Psoas muscle (tissue), 7 donors: ENCODE measurements at regions not wholly inside any gene's neighbourhood (a gene's known extent, or its start where the extent isn't known, plus 50 kb on each side); places are given as distances from the start of the nearest gene placed in this dataset.

ENCODE experiments used
- ATAC-seq, 4 donors: fragments of 200-7000 bp; cut with Tn5 transposase; one replicate each; pipeline ENCODE4 v1.9.1; 2020; ENCODE audit warnings: moderate library complexity in 3 of 4, mild to moderate bottlenecking in 2 of 4
- DNase-seq, 2 donors: peaks; one replicate each; pipeline ENCODE4 v3.0.0-alpha.2; 2020
- H3K27ac ChIP-seq: fragments of 200-600 bp; one replicate; pipeline ENCODE4 v1.8.0; 2022
- H3K27me3 ChIP-seq, 3 donors: fragments of 200-600 bp in 1 of 3; one replicate each; pipeline versions ENCODE4 v1.6.1 to v1.8.0; 2013 to 2022; ENCODE audit warnings: low read length in 2 of 3, mild to moderate bottlenecking in 2 of 3, moderate library complexity in 1 of 3; ENCODE audit not compliant: insufficient read depth in 3 of 3
- H3K36me3 ChIP-seq, 2 donors: fragments of 200-600 bp in 1 of 2; one replicate each; pipeline versions ENCODE4 v1.6.1 to v1.8.0; 2013 to 2022; ENCODE audit warnings: low read depth in 1 of 2, mild to moderate bottlenecking in 1 of 2, moderate library complexity in 1 of 2; ENCODE audit not compliant: insufficient read depth in 1 of 2
- H3K4me1 ChIP-seq: fragments of 200-600 bp; one replicate; pipeline ENCODE4 v1.8.0; 2022
- H3K4me3 ChIP-seq: fragments of 200-600 bp; one replicate; pipeline ENCODE4 v1.8.0; 2022; ENCODE audit warnings: mild to moderate bottlenecking
- H3K9me3 ChIP-seq: fragments of 200-600 bp; one replicate; pipeline ENCODE4 v1.8.0; 2022
- WGBS, 3 donors: extraction: QIAGEN DNeasy Blood & Tissue Kit; methylation state at CpG; one replicate each; pipeline versions ENCODE4 v1.1.6 to v1.1.7; 2013; 5-methylcytosine and 5-hydroxymethylcytosine counted together
- intact Hi-C, 2 donors: fragments of 100-400 bp; cut with DNase I; formaldehyde crosslinking; loops; one replicate each; pipeline versions ENCODE4 v1.11.0 to v1.14.2; 2022
- TF ChIP-seq, protein P1 (sequence below): fragments of 200-600 bp; IDR thresholded peaks from one replicate; pipeline ENCODE4 v1.8.0; 2022; ENCODE audit warnings: antibody characterized with exemption
- donor health status: healthy with polysubstance abuse.
- donor health status: DM: no; HTN: no; CAD: no; lungs with moderate emphysema.
- donor health status: Bipolar disorder and iron deficiency.
- donor health status: healthy.
- donor health status: DM: yes; HTN: yes; CAD: no.
- donor health status: DM: no; HTN: no; CAD: no.
- donor health status: DM: yes; HTN: yes; CAD: no.

DNA sequence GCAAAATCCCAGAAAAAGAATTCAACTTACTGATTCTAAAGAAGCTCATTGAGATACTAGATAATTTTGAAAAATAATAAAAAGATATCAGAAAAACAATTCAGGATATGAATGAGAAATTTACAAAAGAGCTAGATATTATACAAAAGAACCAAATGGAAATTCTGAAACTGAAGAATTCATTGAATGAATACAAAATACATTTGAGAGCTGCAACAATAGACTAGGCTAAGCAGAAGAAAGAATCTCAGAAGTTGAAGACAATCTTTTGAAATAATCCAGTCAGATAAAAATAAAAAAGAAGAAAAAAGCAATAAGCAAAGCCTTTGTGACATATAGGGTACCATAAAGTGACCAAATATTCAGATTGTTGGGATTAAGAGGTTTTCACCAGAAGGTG is 206.0 kb downstream of the CD109 start:
- ATAC-seq (no peak), DNase-seq (no peak)
- no peaks in the 10 kb centered on the region for H3K36me3 ChIP-seq
- H3K9me3 ChIP-seq = no peaks in the 10 kb centered on the region
- TF ChIP-seq, protein P1, sequence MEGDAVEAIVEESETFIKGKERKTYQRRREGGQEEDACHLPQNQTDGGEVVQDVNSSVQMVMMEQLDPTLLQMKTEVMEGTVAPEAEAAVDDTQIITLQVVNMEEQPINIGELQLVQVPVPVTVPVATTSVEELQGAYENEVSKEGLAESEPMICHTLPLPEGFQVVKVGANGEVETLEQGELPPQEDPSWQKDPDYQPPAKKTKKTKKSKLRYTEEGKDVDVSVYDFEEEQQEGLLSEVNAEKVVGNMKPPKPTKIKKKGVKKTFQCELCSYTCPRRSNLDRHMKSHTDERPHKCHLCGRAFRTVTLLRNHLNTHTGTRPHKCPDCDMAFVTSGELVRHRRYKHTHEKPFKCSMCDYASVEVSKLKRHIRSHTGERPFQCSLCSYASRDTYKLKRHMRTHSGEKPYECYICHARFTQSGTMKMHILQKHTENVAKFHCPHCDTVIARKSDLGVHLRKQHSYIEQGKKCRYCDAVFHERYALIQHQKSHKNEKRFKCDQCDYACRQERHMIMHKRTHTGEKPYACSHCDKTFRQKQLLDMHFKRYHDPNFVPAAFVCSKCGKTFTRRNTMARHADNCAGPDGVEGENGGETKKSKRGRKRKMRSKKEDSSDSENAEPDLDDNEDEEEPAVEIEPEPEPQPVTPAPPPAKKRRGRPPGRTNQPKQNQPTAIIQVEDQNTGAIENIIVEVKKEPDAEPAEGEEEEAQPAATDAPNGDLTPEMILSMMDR = no peak
- H3K27ac ChIP-seq = no peak overlapping the region
- no peaks in the 10 kb centered on the region for H3K4me1 ChIP-seq
- no peak overlapping the region for H3K4me3 ChIP-seq
- intact Hi-C loops = no loop called here
- H3K27me3 ChIP-seq = peaks cover 0 to 1% (median 0%) of the 10 kb centered on the region in 3 donors

DNA sequence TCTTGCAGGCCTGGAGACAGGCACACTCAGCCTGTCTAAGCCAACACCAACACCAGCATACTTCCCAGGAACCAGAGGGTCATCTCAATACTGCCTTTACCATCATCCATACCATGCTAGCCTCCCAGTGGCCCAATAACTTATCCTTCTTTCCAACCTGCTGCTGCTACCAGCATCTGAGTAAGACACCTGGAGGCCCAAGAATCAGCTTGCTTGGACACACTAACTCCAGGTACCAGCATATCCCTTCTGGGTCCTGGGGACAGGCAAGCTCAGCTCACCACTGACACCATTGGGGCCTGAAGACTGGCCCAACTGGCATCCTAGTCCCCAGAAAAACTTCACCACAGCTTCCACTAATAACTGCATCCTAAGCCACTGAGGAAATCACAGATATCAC is 205.3 kb downstream of the CD109 start:
- Histone ChIP-seq H3K9me3 (no peaks in the 10 kb centered on the region), H3K36me3 (no peaks in the 10 kb centered on the region), H3K4me1 (no peaks in the 10 kb centered on the region), H3K4me3 (no peak overlapping the region), H3K27me3 (peaks cover 0 to 1% (median 0%) of the 10 kb centered on the region in 3 donors), H3K27ac (no peak overlapping the region)
- intact Hi-C loops = no loop called here
- ATAC-seq = no peak
- TF ChIP-seq, protein P1 = no peak
- DNase-seq = no peak

DNA sequence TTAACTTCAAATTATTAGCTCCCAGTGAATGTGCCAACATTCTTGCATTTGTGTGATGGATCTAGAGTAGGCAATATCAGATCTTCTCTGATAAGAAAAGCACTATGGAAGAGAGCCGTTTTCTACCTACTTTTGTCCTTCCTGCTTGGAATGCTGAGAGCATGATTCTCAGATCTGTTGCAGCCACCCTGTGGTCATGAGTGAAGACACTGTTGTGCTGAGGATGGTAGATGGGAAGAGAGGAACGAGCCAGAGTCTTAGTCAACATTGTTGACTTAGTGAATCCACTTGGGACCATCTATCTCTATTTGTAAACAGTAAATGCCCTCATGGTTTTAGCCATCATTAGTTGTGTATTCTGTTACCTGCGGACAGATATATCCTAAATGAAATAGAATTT is 202.6 kb downstream of the CD109 start:
- no peak for ATAC-seq

DNA sequence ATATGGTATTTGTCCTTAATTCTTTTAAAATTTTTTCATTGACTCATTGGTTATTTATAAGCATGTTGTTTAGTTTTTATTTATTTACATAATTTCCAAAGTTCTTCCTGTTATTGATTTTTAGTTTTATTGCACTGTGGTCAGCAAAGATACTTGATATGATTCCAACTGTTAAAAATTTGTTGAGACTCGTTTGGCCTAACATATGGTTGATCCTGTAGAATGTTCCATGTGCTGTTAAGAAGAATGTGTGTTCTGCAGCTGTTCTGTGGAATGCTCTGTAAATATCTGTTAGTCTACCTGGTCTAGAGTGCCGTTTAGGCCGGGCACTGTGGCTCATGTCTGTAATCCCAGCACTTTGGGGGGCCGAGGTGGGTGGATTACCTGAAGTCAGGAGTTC is 197.7 kb downstream of the CD109 start:
- 46 to 53% (median 49%) methylated on average over 4 of the region's 4 CpGs for WGBS, 3 donors
- TF ChIP-seq, protein P1 = no peak
- DNase-seq (no peak), ATAC-seq (no peak)
- no peak overlapping the region for H3K27ac ChIP-seq
- no peaks in the 10 kb centered on the region for H3K9me3 ChIP-seq
- intact Hi-C loops = no loop called here
- H3K4me3 ChIP-seq = no peak overlapping the region
- H3K4me1 ChIP-seq = no peaks in the 10 kb centered on the region
- H3K36me3 ChIP-seq = no peaks in the 10 kb centered on the region
- no peaks in the 10 kb centered on the region for H3K27me3 ChIP-seq

More for the DNA sequence above, 202.6 kb downstream of the CD109 start:
- H3K4me1 ChIP-seq = no peaks in the 10 kb centered on the region
- H3K4me3 ChIP-seq = no peak overlapping the region
- no peaks in the 10 kb centered on the region for H3K36me3 ChIP-seq
- TF ChIP-seq, protein P1 = no peak
- H3K27me3 ChIP-seq = peaks cover 0 to 1% (median 0%) of the 10 kb centered on the region in 3 donors
- 59 to 75% (median 64%) methylated on average over 3 of the region's 3 CpGs for WGBS, 3 donors
- no peaks in the 10 kb centered on the region for H3K9me3 ChIP-seq
- no peak overlapping the region for H3K27ac ChIP-seq
- intact Hi-C loops = no loop called here
- DNase-seq = no peak

DNA sequence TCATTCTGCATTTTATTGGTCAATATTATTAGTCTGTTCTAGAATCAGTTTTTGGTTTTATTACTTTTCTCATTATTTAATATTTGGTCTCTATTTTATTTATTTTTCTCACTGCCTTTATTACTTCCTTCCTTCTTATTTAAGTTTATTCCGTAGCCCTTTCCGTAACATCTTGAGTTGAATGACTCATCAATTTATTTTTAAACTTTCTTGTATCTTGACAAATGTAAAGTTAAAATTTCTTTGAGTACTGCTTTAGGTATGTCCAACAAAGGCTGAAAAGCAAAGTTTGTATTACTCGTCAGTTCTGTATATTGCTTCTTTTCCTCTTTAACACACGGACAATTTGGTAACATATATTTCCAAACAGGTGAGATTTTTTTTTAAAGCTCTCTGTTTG is 192.0 kb downstream of the CD109 start:
- H3K27ac ChIP-seq = no peak overlapping the region
- H3K4me1 ChIP-seq = no peaks in the 10 kb centered on the region
- no peaks in the 10 kb centered on the region for H3K36me3 ChIP-seq
- TF ChIP-seq, protein P1 = no peak
- no peak overlapping the region for H3K4me3 ChIP-seq
- DNase-seq (no peak), ATAC-seq (no peak)
- intact Hi-C loops = no loop called here
- no peaks in the 10 kb centered on the region for H3K9me3 ChIP-seq
- WGBS, 3 donors = 77 to 83% methylated on average over 4 of the region's 4 CpGs; no CpG with 5 or more reads in 1 of the 3 donors
- no peaks in the 10 kb centered on the region for H3K27me3 ChIP-seq
